Osteocyte (in vitro differentiated cells): ENCODE measurements at regions not wholly inside any gene's neighbourhood (a gene's known extent, or its start where the extent isn't known, plus 50 kb on each side); places are given as distances from the start of the nearest gene placed in this dataset.

ENCODE experiments used
- DNase-seq: peaks from one replicate; pipeline ENCODE4 v3.0.0; 2021; ENCODE audit warnings: mixed read lengths; ENCODE audit not compliant: unreplicated experiment; ENCODE audit errors: extremely low spot score
- H3K27ac Mint-ChIP-seq: one replicate; pipeline ENCODE4 v1.8.0; 2021; ENCODE audit warnings: mild to moderate bottlenecking, mixed read lengths; ENCODE audit not compliant: unreplicated experiment
- H3K27me3 Mint-ChIP-seq: one replicate; pipeline ENCODE4 v1.8.0; 2021; ENCODE audit warnings: mixed read lengths; ENCODE audit not compliant: unreplicated experiment
- H3K36me3 Mint-ChIP-seq: one replicate; pipeline ENCODE4 v1.8.0; 2021; ENCODE audit warnings: mixed read lengths; ENCODE audit not compliant: unreplicated experiment
- H3K4me1 Mint-ChIP-seq: one replicate; pipeline ENCODE4 v1.8.0; 2021; ENCODE audit warnings: mixed read lengths; ENCODE audit not compliant: unreplicated experiment
- H3K4me3 Mint-ChIP-seq: one replicate; pipeline ENCODE4 v1.8.0; 2021; ENCODE audit warnings: mild to moderate bottlenecking, moderate library complexity, mixed read lengths; ENCODE audit not compliant: unreplicated experiment
- H3K9me3 Mint-ChIP-seq: one replicate; pipeline ENCODE4 v1.8.0; 2021; ENCODE audit warnings: mixed read lengths; ENCODE audit not compliant: unreplicated experiment
- CTCF ChIP-seq: fragments of 200-600 bp; sonication (generic); IDR thresholded peaks from 2 replicates; pipeline ENCODE4 v1.5.0; 2021; ENCODE audit warnings: antibody characterized with exemption, mild to moderate bottlenecking, moderate library complexity

DNA sequence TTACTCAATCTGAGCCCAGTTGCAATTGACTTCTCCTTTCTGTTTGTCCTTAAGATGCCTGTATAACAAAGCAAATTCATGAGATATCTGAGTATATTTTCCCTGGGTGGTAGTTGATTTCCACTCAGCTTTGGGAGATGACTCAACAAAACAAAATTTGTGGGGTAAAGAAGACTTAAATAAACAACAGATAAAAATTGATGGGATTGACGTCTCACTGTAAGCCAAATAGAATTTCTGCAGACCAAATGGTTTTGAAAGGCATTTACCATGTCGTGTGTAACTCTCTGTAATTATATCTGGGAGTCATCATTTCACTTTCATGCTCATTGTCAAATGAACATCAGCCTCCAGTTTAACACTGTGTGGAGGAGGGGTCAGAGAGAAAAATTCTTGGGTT, 255.4 kb upstream of the MYO3A start:
- DNase-seq = no peak
- TF ChIP-seq CTCF = no peak
- H3K4me3 Mint-ChIP-seq = no peak overlapping the region
- no peaks in the 10 kb centered on the region for H3K9me3 Mint-ChIP-seq
- H3K27ac Mint-ChIP-seq = no peak overlapping the region
- no peaks in the 10 kb centered on the region for H3K36me3 Mint-ChIP-seq
- H3K27me3 Mint-ChIP-seq = no peaks in the 10 kb centered on the region
- no peaks in the 10 kb centered on the region for H3K4me1 Mint-ChIP-seq

GRCh38 chr10:25682203-25682851, 251.7 kb upstream of the MYO3A start:
- Mint-ChIP-seq H3K27ac (no peak overlapping the region), H3K4me3 (no peak overlapping the region), H3K27me3 (no peaks in the 10 kb centered on the region), H3K36me3 (no peaks in the 10 kb centered on the region), H3K4me1 (no peaks in the 10 kb centered on the region), H3K9me3 (no peaks in the 10 kb centered on the region)
- DNase-seq = no peak
- no peak for TF ChIP-seq CTCF

- Mint-ChIP-seq H3K36me3 (no peaks in the 10 kb centered on the region), H3K4me3 (no peak overlapping the region), H3K9me3 (no peaks in the 10 kb centered on the region), H3K27ac (no peak overlapping the region), H3K27me3 (no peaks in the 10 kb centered on the region), H3K4me1 (no peaks in the 10 kb centered on the region)
- DNase-seq = no peak
- no peak for TF ChIP-seq CTCF
These were observed 250.7 kb upstream of the MYO3A start for GRCh38 chr10:25683344-25683743.

DNA sequence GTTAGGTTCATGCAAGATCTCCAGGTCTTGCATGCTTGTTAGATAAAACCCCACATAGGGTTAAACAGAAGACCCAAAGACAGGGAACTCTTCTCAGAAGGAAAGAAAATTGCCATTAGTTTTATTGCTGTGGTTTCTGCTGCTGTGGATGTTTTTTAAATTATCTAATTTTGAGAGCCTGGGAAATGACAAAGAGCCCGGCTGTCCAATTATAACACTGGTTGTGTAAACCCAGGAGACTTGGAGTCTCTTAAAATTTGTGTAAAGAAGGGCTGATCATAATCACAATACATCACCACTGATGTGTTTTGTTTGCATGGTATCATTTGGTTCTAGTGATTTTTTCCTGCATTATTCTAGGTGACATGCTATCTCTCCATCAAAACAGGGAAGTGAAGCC, 246.5 kb upstream of the MYO3A start:
- TF ChIP-seq CTCF = no peak
- Mint-ChIP-seq H3K4me3 (no peak overlapping the region), H3K27me3 (no peaks in the 10 kb centered on the region), H3K36me3 (no peaks in the 10 kb centered on the region), H3K9me3 (no peaks in the 10 kb centered on the region), H3K27ac (no peak overlapping the region), H3K4me1 (no peaks in the 10 kb centered on the region)
- DNase-seq = no peak

DNA sequence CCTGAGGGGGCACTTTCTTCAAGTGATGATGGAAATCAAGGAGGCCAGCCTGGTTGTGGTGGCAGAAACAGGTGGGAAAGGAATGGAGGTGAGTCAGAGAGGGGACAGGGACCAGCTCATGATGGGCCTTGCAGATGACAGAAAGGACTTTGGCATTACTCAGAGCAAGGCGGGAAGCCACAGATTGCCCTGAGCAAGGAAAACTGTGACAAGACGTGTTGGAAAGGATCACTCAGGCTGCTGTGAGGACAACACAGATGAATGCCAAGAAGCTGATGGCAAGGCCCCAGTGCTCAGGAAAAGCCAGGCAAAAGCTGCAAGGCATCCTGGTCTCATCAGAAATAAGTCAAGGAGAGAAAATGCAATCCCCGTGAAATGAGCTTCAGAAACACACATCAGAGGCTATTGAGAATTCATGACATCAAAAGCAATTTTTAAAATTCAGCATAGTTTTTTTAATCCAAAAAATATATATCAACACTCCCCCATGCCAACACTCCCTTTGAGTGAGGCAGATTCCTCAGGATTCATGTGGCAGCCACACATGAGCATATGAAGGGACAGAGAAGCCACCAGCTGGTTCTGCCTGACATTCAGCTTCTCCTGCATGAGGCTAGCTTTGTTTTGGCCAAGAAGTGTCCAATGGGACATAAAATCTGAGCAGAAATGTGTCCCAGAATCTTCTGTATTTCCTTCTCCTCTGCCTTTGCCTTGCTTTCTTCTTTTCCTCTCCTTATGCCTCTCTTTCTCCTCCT, 244.5 kb upstream of the MYO3A start:
- H3K4me1 Mint-ChIP-seq = no peaks in the 10 kb centered on the region
- H3K27me3 Mint-ChIP-seq = no peaks in the 10 kb centered on the region
- no peaks in the 10 kb centered on the region for H3K36me3 Mint-ChIP-seq
- no peak overlapping the region for H3K27ac Mint-ChIP-seq
- no peak overlapping the region for H3K4me3 Mint-ChIP-seq
- no peaks in the 10 kb centered on the region for H3K9me3 Mint-ChIP-seq
- no peak for TF ChIP-seq CTCF
- no peak for DNase-seq
